ENCODE measurements at regions not wholly inside any gene's neighbourhood (a gene's known extent, or its start where the extent isn't known, plus 50 kb on each side); places are given as distances from the start of the nearest gene placed in this dataset.

GRCh38 chr13:86757236-86757978, 913.8 kb upstream of the SLITRK5 start:
- no peaks in the 10 kb centered on the region for H3K9me2 ChIP-seq (replicated peaks; ENCODE audit: insufficient read depth)
- WGBS (ENCODE audit: low lambda C conversion rate, missing lambda C conversion rate) = 79% methylated on average over 9 of the region's 9 CpGs
- H3K27me3 ChIP-seq = no peaks in the 10 kb centered on the region
- DNase-seq (ENCODE audit: low spot score) = no peak
- no peaks in the 10 kb centered on the region for H4K20me1 ChIP-seq (ENCODE audit: insufficient read depth, poor library complexity, severe bottlenecking)
- H3K27ac ChIP-seq = no peak overlapping the region
- no peaks in the 10 kb centered on the region for H3K36me3 ChIP-seq (replicated peaks; ENCODE audit: insufficient read depth, low read depth)
- no peaks in the 10 kb centered on the region for H3K4me1 ChIP-seq (ENCODE audit: insufficient read depth)
- H3K4me3 ChIP-seq = no peak overlapping the region
- H3K4me2 ChIP-seq = no peak overlapping the region
- no peak overlapping the region for H2AFZ ChIP-seq
- no peak for TF ChIP-seq CTCF (IDR thresholded peaks at IDR 0.05; ENCODE audit: poor library complexity)
- no peak for TF ChIP-seq EZH2 (IDR thresholded peaks at IDR 0.05; ENCODE audit: borderline replicate concordance)
- no peak for TF ChIP-seq EZH2phosphoT487 (IDR thresholded peaks at IDR 0.05; ENCODE audit: low read depth, severe bottlenecking, unreplicated experiment)
- no peaks in the 10 kb centered on the region for H3K9me3 ChIP-seq (ENCODE audit: low read depth)
- H3K79me2 ChIP-seq = no peaks in the 10 kb centered on the region

- H3K27ac ChIP-seq = no peak overlapping the region
- H3K4me3 ChIP-seq = no peak overlapping the region
- DNase-seq (ENCODE audit: low spot score) = no peak
- WGBS (ENCODE audit: low lambda C conversion rate, missing lambda C conversion rate) = 87% methylated on average over 4 of the region's 4 CpGs
- no peaks in the 10 kb centered on the region for H3K36me3 ChIP-seq (replicated peaks; ENCODE audit: insufficient read depth, low read depth)
- no peak overlapping the region for H3K4me2 ChIP-seq
- TF ChIP-seq CTCF (IDR thresholded peaks at IDR 0.05; ENCODE audit: poor library complexity) (no peak), EZH2phosphoT487 (IDR thresholded peaks at IDR 0.05; ENCODE audit: low read depth, severe bottlenecking, unreplicated experiment) (no peak)
- H4K20me1 ChIP-seq (ENCODE audit: insufficient read depth, poor library complexity, severe bottlenecking) = no peaks in the 10 kb centered on the region
- H3K79me2 ChIP-seq = no peaks in the 10 kb centered on the region
- no peaks in the 10 kb centered on the region for H3K27me3 ChIP-seq
- H2AFZ ChIP-seq = no peak overlapping the region
- H3K4me1 ChIP-seq (ENCODE audit: insufficient read depth) = no peaks in the 10 kb centered on the region
- H3K9me3 ChIP-seq (ENCODE audit: low read depth) = no peaks in the 10 kb centered on the region
- H3K9me2 ChIP-seq (replicated peaks; ENCODE audit: insufficient read depth) = no peaks in the 10 kb centered on the region
These were observed 913.1 kb upstream of the SLITRK5 start for GRCh38 chr13:86758116-86758515.

GRCh38 chr13:86760620-86761019, 910.6 kb upstream of the SLITRK5 start:
- Histone ChIP-seq H3K79me2 (no peaks in the 10 kb centered on the region), H3K4me2 (no peak overlapping the region), H3K4me1 (ENCODE audit: insufficient read depth) (no peaks in the 10 kb centered on the region), H3K4me3 (no peak overlapping the region), H3K27ac (no peak overlapping the region), H3K36me3 (replicated peaks; ENCODE audit: insufficient read depth, low read depth) (no peaks in the 10 kb centered on the region), H3K9me2 (replicated peaks; ENCODE audit: insufficient read depth) (no peaks in the 10 kb centered on the region), H3K9me3 (ENCODE audit: low read depth) (no peaks in the 10 kb centered on the region), H3K27me3 (no peaks in the 10 kb centered on the region), H4K20me1 (ENCODE audit: insufficient read depth, poor library complexity, severe bottlenecking) (no peaks in the 10 kb centered on the region), H2AFZ (no peak overlapping the region)
- TF ChIP-seq EZH2 (IDR thresholded peaks at IDR 0.05; ENCODE audit: borderline replicate concordance) (no peak), EZH2phosphoT487 (IDR thresholded peaks at IDR 0.05; ENCODE audit: low read depth, severe bottlenecking, unreplicated experiment) (no peak), CTCF (IDR thresholded peaks at IDR 0.05; ENCODE audit: poor library complexity) (no peak)
- DNase-seq (ENCODE audit: low spot score) = no peak
- WGBS (ENCODE audit: low lambda C conversion rate, missing lambda C conversion rate) = 91% methylated on average over 5 of the region's 5 CpGs

Measured in hepatocyte (in vitro differentiated cells).